Stomach (tissue), 8 donors: ENCODE measurements at regions not wholly inside any gene's neighbourhood (a gene's known extent, or its start where the extent isn't known, plus 50 kb on each side); places are given as distances from the start of the nearest gene placed in this dataset.

Source experiments
- DNase-seq, 2 donors: peaks; one replicate each; pipeline versions ENCODE4 v3.0.0 to v3.0.0-alpha.2; 2013 to 2019
- H3K27ac ChIP-seq, 5 donors: fragments of 200-600 bp in 4 of 5; sonication (generic) in 4 of 5; one replicate each; pipeline ENCODE4 v1.5.1; 2013 to 2019; ENCODE audit warnings: mild to moderate bottlenecking in 1 of 5, moderate library complexity in 1 of 5
- H3K27me3 ChIP-seq, 3 donors: fragments of 200-600 bp; sonication (generic); one replicate each; pipeline ENCODE4 v1.5.1; 2017 to 2019; ENCODE audit warnings: mixed run types in 1 of 3
- H3K36me3 ChIP-seq, 4 donors: fragments of 200-600 bp; sonication (generic); 1 replicate in 3 of 4; 2 replicates in 1 of 4; pipeline ENCODE4 v1.5.1; 2016 to 2019
- H3K4me1 ChIP-seq, 4 donors: fragments of 200-600 bp; sonication (generic); one replicate each; pipeline ENCODE4 v1.5.1; 2016 to 2019
- H3K4me3 ChIP-seq, 4 donors: fragments of 200-600 bp; sonication (generic) in 3 of 4; one replicate each; pipeline ENCODE4 v1.5.1; 2016 to 2019; ENCODE audit warnings: mild to moderate bottlenecking in 1 of 4
- H3K9me3 ChIP-seq, 4 donors: fragments of 200-600 bp; sonication (generic); one replicate each; pipeline ENCODE4 v1.5.1; 2016 to 2019
- EP300 ChIP-seq: sonication (generic); formaldehyde crosslinking; IDR thresholded peaks from one replicate; pipeline ENCODE4 v1.6.1; 2017; ENCODE audit warnings: antibody characterized with exemption
- POLR2A ChIP-seq, 4 donors: fragments of 450-650 bp; IDR thresholded peaks; one replicate each; pipeline ENCODE4 v1.6.1; 2016; ENCODE audit warnings: antibody characterized with exemption in 4 of 4, control low read depth in 2 of 4, mild to moderate bottlenecking in 1 of 4, moderate library complexity in 1 of 4
- POLR2AphosphoS5 ChIP-seq, 3 donors: sonication (generic); formaldehyde crosslinking; IDR thresholded peaks; one replicate each; pipeline ENCODE4 v1.6.1; 2016; ENCODE audit warnings: antibody characterized with exemption in 3 of 3
- WGBS, 5 donors: extraction: QIAGEN DNeasy Blood & Tissue Kit in 3 of 5; methylation state at CpG; one replicate each; pipeline versions ENCODE4 v1.1.5 to v1.1.7; 2013 to 2018; 5-methylcytosine and 5-hydroxymethylcytosine counted together
- intact Hi-C: fragments of 100-400 bp; cut with DNase I; formaldehyde crosslinking; loops from one replicate; pipeline ENCODE4 v1.15.1; 2023; ENCODE audit warnings: low total_unique reads
- TF ChIP-seq, protein P1 (sequence below), 7 experiments: fragments of 450-650 bp in 4 of 7; fragments of 200-600 bp in 3 of 7; sonication (generic) in 3 of 7; IDR thresholded peaks; one replicate each; pipeline ENCODE4 v1.5.1; 2016 to 2019; ENCODE audit warnings: antibody characterized with exemption in 7 of 7, control low read depth in 2 of 7, mild to moderate bottlenecking in 1 of 7
- donor health status: healthy with polysubstance abuse.
- donor health status: Bipolar disorder and iron deficiency.
- donor health status: healthy.

DNA sequence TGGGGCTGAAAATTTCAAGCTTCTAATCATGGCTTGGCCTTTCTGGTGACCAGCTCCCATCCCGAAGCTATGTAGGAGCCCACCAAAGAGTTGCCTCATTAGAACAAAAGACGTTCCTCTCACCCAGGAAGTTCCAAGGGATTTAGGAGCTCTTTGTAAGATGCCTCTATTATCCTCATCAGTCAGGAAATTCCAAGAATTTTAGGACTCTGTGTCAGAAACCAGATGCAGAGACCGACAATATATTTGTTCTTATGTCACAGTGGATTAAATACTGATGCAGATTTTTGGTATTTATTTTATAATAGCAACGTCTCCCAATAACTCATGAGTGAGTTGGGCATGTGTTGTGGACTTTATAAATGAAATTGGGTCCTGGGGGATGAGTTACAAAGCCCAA lies 91.8 kb upstream of the SKOR2 start:
- H3K9me3 ChIP-seq: no peaks in the 10 kb centered on the region
- H3K27ac ChIP-seq: no peak overlapping the region
- no peaks in the 10 kb centered on the region for H3K4me1 ChIP-seq
- H3K36me3 ChIP-seq: no peaks in the 10 kb centered on the region
- intact Hi-C loops: no loop called here
- no peak for TF ChIP-seq POLR2A (IDR thresholded peaks at IDR 0.05)
- no peak for TF ChIP-seq POLR2AphosphoS5 (IDR thresholded peaks at IDR 0.05)
- TF ChIP-seq EP300: no peak
- TF ChIP-seq, protein P1, sequence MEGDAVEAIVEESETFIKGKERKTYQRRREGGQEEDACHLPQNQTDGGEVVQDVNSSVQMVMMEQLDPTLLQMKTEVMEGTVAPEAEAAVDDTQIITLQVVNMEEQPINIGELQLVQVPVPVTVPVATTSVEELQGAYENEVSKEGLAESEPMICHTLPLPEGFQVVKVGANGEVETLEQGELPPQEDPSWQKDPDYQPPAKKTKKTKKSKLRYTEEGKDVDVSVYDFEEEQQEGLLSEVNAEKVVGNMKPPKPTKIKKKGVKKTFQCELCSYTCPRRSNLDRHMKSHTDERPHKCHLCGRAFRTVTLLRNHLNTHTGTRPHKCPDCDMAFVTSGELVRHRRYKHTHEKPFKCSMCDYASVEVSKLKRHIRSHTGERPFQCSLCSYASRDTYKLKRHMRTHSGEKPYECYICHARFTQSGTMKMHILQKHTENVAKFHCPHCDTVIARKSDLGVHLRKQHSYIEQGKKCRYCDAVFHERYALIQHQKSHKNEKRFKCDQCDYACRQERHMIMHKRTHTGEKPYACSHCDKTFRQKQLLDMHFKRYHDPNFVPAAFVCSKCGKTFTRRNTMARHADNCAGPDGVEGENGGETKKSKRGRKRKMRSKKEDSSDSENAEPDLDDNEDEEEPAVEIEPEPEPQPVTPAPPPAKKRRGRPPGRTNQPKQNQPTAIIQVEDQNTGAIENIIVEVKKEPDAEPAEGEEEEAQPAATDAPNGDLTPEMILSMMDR (IDR thresholded peaks at IDR 0.05): no peak
- 48 to 62% (median 53%) methylated on average over 4 of the region's 4 CpGs for WGBS, 5 donors
- no peak for DNase-seq
- no peak overlapping the region for H3K4me3 ChIP-seq
- no peaks in the 10 kb centered on the region for H3K27me3 ChIP-seq

DNA sequence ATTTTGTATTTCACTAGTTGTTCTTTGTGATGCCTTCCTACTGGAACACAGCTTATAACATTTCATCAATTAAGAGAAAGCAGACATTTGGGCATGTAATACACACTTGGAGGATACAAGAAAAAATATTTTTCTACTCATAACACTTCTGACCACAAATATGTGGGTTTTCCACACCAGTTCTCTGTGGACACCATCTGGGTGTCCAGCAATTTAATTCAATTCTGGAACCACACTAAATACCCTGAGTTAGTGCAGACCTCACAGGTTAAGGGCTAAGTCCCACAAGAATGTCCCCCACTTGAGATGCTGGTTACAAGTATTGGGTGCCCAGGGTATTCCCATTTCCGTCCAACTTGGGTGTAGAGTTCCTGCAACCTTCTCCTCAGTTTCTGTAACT lies 91.1 kb upstream of the SKOR2 start:
- Histone ChIP-seq H3K9me3 (no peaks in the 10 kb centered on the region), H3K27ac (no peak overlapping the region), H3K4me1 (no peaks in the 10 kb centered on the region), H3K4me3 (no peak overlapping the region), H3K36me3 (no peaks in the 10 kb centered on the region), H3K27me3 (no peaks in the 10 kb centered on the region)
- TF ChIP-seq POLR2A (IDR thresholded peaks at IDR 0.05) (no peak), EP300 (no peak), POLR2AphosphoS5 (IDR thresholded peaks at IDR 0.05) (no peak)
- intact Hi-C loops: no loop called here
- WGBS, 5 donors: 75 to 88% (median 83%) methylated on average over 1 of the region's 1 CpG
- DNase-seq: no peak

DNA sequence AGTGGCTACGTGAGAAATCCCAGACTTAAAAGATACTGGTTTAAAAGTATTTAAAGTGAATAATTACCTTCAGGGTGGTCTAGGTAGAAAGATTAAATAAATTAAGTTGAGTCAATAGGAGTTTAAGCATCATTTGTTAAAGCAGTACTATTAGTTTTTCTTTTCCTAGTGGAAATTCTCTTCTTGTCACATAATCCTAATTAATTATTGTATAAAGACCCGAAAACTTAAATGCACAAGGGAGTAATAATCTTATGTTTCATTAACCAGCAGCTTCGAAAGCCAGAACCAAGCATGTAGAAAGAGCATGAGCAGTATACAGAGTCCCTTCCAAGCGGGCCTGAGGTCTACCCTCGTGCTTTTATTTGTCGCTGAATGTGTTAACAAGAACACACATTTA lies 90.2 kb upstream of the SKOR2 start:
- WGBS, 5 donors: 63 to 79% (median 73%) methylated on average over 6 of the region's 6 CpGs
- Histone ChIP-seq H3K4me1 (no peaks in the 10 kb centered on the region), H3K4me3 (no peak overlapping the region), H3K27ac (no peak overlapping the region), H3K36me3 (no peaks in the 10 kb centered on the region), H3K9me3 (no peaks in the 10 kb centered on the region), H3K27me3 (no peaks in the 10 kb centered on the region)
- TF ChIP-seq, protein P1 (IDR thresholded peaks at IDR 0.05): no peak
- TF ChIP-seq POLR2A (IDR thresholded peaks at IDR 0.05): no peak
- intact Hi-C loops: no loop called here
- no peak for DNase-seq

DNA sequence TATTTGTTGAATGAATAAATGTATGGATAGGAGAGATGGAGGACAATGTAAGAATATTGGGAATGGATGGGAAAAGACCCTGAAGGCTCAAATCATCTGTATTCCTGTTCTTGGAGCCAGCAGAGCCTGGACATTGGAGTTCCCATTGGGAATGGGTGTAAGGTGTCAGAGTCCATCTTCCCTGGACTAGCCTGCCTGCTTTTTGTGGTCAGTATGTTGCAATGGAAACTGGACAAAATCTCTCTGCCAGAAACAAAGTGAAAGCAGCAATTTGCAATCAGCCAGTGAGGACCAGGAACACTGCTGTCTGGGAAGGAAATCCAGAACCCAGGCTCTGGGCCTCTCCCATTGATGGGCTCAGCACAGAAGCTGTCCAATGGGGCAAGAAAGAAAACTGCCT lies 83.5 kb upstream of the SKOR2 start:
- intact Hi-C loops: no loop called here
- DNase-seq: no peak
- TF ChIP-seq POLR2AphosphoS5 (IDR thresholded peaks at IDR 0.05): no peak
- TF ChIP-seq, protein P1 (IDR thresholded peaks at IDR 0.05): no peak
- no peak for TF ChIP-seq EP300
- TF ChIP-seq POLR2A (IDR thresholded peaks at IDR 0.05): no peak
- Histone ChIP-seq H3K36me3 (no peaks in the 10 kb centered on the region), H3K4me1 (no peaks in the 10 kb centered on the region), H3K27me3 (peaks cover 0 to 19% (median 0%) of the 10 kb centered on the region in 3 donors), H3K27ac (no peak overlapping the region), H3K9me3 (no peaks in the 10 kb centered on the region), H3K4me3 (no peak overlapping the region)

DNA sequence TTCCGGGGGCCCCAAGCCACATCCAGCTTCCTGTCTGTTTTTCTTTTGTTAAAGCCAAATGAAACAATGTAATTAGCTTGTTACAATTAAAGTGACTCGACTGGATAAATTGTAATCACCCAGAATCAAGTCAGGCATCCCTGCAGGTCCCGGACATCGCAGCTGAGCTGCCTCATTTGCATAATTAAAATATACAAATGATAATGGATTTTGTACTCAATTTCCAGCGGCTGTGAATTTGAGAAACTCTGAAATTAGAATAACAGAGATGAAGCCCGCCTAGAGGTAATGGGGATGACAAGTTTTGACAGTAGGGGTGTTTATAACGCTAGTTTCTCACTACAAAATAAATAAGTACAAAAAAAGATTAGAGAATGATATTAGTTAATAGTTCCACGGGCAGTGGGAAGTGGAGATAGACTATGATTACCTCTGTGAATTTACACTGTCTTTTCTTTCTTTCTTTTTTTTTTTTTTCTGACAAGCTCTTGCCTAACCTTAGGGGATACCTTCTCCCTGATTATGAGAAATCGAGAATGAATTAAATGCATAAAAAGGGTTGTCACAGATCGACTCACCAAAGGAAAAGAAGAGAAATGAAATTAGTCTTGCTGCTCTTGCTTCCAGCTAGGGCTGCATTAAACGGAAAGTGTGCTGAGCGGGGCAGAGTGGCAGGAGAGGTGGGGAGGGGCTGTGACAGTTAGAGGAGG lies 82.6 kb upstream of the SKOR2 start:
- H3K27me3 ChIP-seq: peaks cover 0 to 19% (median 0%) of the 10 kb centered on the region in 3 donors
- no peak overlapping the region for H3K4me3 ChIP-seq
- TF ChIP-seq POLR2AphosphoS5 (IDR thresholded peaks at IDR 0.05): no peak
- TF ChIP-seq, protein P1 (IDR thresholded peaks at IDR 0.05): no peak
- no peak for TF ChIP-seq POLR2A (IDR thresholded peaks at IDR 0.05)
- TF ChIP-seq EP300: no peak
- no peaks in the 10 kb centered on the region for H3K36me3 ChIP-seq
- intact Hi-C loops: no loop called here
- DNase-seq: no peak
- no peak overlapping the region for H3K27ac ChIP-seq
- H3K9me3 ChIP-seq: no peaks in the 10 kb centered on the region
- 64 to 72% (median 68%) methylated on average over 12 of the region's 12 CpGs for WGBS, 5 donors
- no peaks in the 10 kb centered on the region for H3K4me1 ChIP-seq
